Fibroblast of pulmonary artery (primary cell): ENCODE measurements at regions not wholly inside any gene's neighbourhood (a gene's known extent, or its start where the extent isn't known, plus 50 kb on each side); places are given as distances from the start of the nearest gene placed in this dataset.

ENCODE experiments used
- DNase-seq: peaks from one replicate; pipeline ENCODE4 v3.0.0-alpha.2; 2010; ENCODE audit warnings: low read depth
- H3K4me3 ChIP-seq: replicated peaks from 2 replicates; pipeline ENCODE4 v1.5.1; 2011; ENCODE audit warnings: low read depth, mild to moderate bottlenecking, control low read depth, low read length, moderate library complexity
- CTCF ChIP-seq: IDR thresholded peaks from 2 replicates; pipeline ENCODE4 v1.5.1; 2011; ENCODE audit warnings: mild to moderate bottlenecking, control low read depth, low read length, inconsistent platforms; ENCODE audit errors: missing control alignments

DNA sequence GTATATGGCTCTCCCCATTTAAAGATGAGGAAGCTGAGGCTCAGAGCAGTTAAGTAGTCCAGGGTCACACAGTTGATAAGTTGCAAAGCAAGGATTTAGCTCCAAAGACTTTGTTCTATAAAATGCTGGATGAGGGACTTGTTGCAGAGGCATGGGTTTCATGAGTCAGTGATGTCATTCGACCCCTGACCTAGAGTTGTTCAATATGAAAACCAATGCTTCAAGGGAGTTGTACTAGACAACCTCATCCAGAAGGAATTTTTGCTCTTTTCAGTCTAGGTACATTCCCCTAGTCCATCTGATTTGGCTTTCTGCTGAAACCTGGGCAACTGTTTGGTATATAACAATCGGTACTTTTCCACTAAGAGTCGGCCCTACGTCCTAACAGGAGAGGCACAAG, 550.4 kb downstream of the EBF1 start:
- DNase-seq, result no peak
- H3K4me3 ChIP-seq, result no peak overlapping the region
- no peak for TF ChIP-seq CTCF

- no peak for DNase-seq
- TF ChIP-seq CTCF, result no peak
- no peak overlapping the region for H3K4me3 ChIP-seq
Measured at GRCh38 chr5:158546748-158547147, 553.0 kb downstream of the EBF1 start.

GRCh38 chr5:158545949-158546530, 553.7 kb downstream of the EBF1 start:
- DNase-seq, result no peak
- no peak overlapping the region for H3K4me3 ChIP-seq
- no peak for TF ChIP-seq CTCF

GRCh38 chr5:158544388-158545339, 555.1 kb downstream of the EBF1 start:
- DNase-seq, result no peak
- H3K4me3 ChIP-seq, result no peak overlapping the region
- TF ChIP-seq CTCF, result no peak

DNA sequence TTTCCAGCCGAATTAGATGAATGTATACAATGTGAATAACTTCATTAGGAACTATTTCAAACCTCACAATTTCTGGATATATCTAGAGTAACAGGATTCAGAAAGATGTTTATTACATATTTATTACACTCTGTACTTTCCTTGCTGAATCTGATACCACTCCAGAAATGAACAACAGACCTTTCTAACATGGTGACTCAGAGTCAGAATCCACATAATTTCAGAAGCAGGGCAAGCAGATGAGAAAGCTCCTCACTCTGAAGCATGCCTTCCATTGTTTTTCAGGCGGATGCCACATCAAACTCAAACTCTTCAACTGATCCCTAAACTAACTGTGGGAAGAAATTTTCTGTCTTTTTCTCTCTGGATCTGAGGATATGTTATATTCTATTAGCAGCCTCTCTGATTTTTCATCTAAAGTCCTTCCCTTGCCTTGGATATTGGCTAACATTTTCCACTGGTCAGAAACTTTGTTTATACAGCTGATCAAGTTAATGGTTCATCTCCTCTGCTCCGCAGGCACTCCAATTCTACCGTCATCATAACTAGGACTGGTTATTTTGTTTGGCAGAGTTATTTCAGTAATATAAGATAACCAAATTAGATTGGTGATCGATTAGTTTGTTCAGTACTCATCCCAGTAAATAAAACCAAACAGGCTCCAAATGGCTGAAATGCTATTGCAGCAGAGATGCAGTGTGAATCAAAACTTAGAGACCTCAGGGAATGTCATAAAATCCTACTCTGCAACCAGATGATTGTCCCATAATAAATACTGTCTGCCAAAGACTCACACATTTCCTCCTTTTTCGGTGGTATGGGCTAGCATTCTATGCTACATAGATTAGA, 556.0 kb downstream of the EBF1 start:
- peak; percentile 3 for DNase-seq
- TF ChIP-seq CTCF, result no peak
- H3K4me3 ChIP-seq, result no peak overlapping the region

DNA sequence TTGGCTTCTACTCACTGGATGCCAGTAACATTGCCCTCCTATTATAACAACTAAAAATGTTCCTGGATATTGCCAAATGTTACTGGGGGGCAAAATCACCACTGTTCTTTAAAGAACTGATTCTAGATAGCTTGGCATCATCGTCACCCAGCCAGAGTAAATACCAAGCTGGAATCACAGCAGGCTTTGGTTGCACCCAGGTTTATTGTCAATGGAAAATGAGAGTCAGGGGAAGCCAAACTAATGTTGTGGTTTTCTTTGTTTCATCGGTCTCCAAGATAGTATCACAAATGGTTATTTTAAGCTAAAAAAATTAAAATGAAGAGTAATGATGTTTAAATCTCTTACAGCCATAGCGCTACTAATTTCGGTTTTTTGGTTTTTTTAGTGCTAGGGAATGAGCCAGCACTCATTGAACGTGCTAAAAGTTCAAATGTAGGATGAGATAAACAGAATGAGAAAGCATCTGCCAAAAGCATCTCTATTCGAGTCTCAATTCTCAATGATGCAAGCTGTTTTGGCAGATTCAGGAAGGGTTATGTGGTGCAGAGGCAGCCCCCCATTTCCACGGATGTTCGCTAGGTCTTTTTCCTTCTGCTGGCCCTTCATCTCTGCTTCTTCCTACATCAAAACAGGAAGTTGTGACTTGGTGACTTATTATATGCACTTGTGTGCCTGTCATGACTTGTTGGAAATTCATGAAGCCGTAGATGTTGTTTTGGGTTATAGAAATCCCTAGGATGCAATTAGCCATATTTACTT, 558.0 kb downstream of the EBF1 start:
- no peak for DNase-seq
- no peak overlapping the region for H3K4me3 ChIP-seq
- TF ChIP-seq CTCF, result no peak
